ENCODE measurements at regions not wholly inside any gene's neighbourhood (a gene's known extent, or its start where the extent isn't known, plus 50 kb on each side); places are given as distances from the start of the nearest gene placed in this dataset.

- no peak overlapping the region for H2AFZ ChIP-seq (ENCODE audit: low read length)
- H3K4me1 ChIP-seq (ENCODE audit: insufficient read depth, low read length) = no peaks in the 10 kb centered on the region
- DNase-seq (ENCODE audit: insufficient read length, low spot score, missing footprints) = no peak
- H3K79me2 ChIP-seq (ENCODE audit: insufficient read depth, low read length) = no peaks in the 10 kb centered on the region
- H4K20me1 ChIP-seq (ENCODE audit: insufficient read depth, low read length) = no peaks in the 10 kb centered on the region
- no peak for TF ChIP-seq CTCF (IDR thresholded peaks at IDR 0.05; ENCODE audit: extremely low read depth, low read depth, low read length)
- H3K4me3 ChIP-seq (ENCODE audit: insufficient read depth, low read length) = no peak overlapping the region
- no peaks in the 10 kb centered on the region for H3K27me3 ChIP-seq (ENCODE audit: insufficient read depth, low read length)
- no peak overlapping the region for H3K4me2 ChIP-seq (ENCODE audit: insufficient read depth, low read length)
- no peaks in the 10 kb centered on the region for H3K9me3 ChIP-seq (ENCODE audit: low read depth, low read length)
- no peaks in the 10 kb centered on the region for H3K36me3 ChIP-seq (ENCODE audit: insufficient read depth, low read length)
- H3K27ac ChIP-seq (ENCODE audit: low read depth, low read length) = no peak overlapping the region
Measured at GRCh38 chr5:30596495-30597064, 596.9 kb upstream of the CDH6 start.

GRCh38 chr5:30594331-30594730 is 599.2 kb upstream of the CDH6 start:
- Histone ChIP-seq H3K4me3 (ENCODE audit: insufficient read depth, low read length) (no peak overlapping the region), H3K27ac (ENCODE audit: low read depth, low read length) (no peak overlapping the region), H4K20me1 (ENCODE audit: insufficient read depth, low read length) (no peaks in the 10 kb centered on the region), H3K9me3 (ENCODE audit: low read depth, low read length) (no peaks in the 10 kb centered on the region), H3K27me3 (ENCODE audit: insufficient read depth, low read length) (no peaks in the 10 kb centered on the region), H3K36me3 (ENCODE audit: insufficient read depth, low read length) (no peaks in the 10 kb centered on the region), H3K4me1 (ENCODE audit: insufficient read depth, low read length) (no peaks in the 10 kb centered on the region), H3K4me2 (ENCODE audit: insufficient read depth, low read length) (no peak overlapping the region), H2AFZ (ENCODE audit: low read length) (no peak overlapping the region), H3K79me2 (ENCODE audit: insufficient read depth, low read length) (no peaks in the 10 kb centered on the region)
- no peak for TF ChIP-seq CTCF (IDR thresholded peaks at IDR 0.05; ENCODE audit: extremely low read depth, low read depth, low read length)
- DNase-seq (ENCODE audit: insufficient read length, low spot score, missing footprints) = no peak

- Histone ChIP-seq H3K27me3 (ENCODE audit: insufficient read depth, low read length) (no peaks in the 10 kb centered on the region), H3K4me2 (ENCODE audit: insufficient read depth, low read length) (no peak overlapping the region), H3K4me1 (ENCODE audit: insufficient read depth, low read length) (no peaks in the 10 kb centered on the region), H3K9me3 (ENCODE audit: low read depth, low read length) (no peaks in the 10 kb centered on the region), H3K36me3 (ENCODE audit: insufficient read depth, low read length) (no peaks in the 10 kb centered on the region), H2AFZ (ENCODE audit: low read length) (no peak overlapping the region), H3K27ac (ENCODE audit: low read depth, low read length) (no peak overlapping the region), H3K4me3 (ENCODE audit: insufficient read depth, low read length) (no peak overlapping the region), H3K79me2 (ENCODE audit: insufficient read depth, low read length) (no peaks in the 10 kb centered on the region), H4K20me1 (ENCODE audit: insufficient read depth, low read length) (no peaks in the 10 kb centered on the region)
- DNase-seq (ENCODE audit: insufficient read length, low spot score, missing footprints) = no peak
- TF ChIP-seq CTCF (IDR thresholded peaks at IDR 0.05; ENCODE audit: extremely low read depth, low read depth, low read length) = no peak
Measured at GRCh38 chr5:30592833-30593232, 600.7 kb upstream of the CDH6 start.

- Histone ChIP-seq H3K4me2 (ENCODE audit: insufficient read depth, low read length) (no peak overlapping the region), H3K4me3 (ENCODE audit: insufficient read depth, low read length) (no peak overlapping the region), H3K4me1 (ENCODE audit: insufficient read depth, low read length) (no peaks in the 10 kb centered on the region), H3K27ac (ENCODE audit: low read depth, low read length) (no peak overlapping the region), H4K20me1 (ENCODE audit: insufficient read depth, low read length) (no peaks in the 10 kb centered on the region), H3K36me3 (ENCODE audit: insufficient read depth, low read length) (no peaks in the 10 kb centered on the region), H2AFZ (ENCODE audit: low read length) (no peak overlapping the region), H3K27me3 (ENCODE audit: insufficient read depth, low read length) (no peaks in the 10 kb centered on the region), H3K9me3 (ENCODE audit: low read depth, low read length) (no peaks in the 10 kb centered on the region), H3K79me2 (ENCODE audit: insufficient read depth, low read length) (no peaks in the 10 kb centered on the region)
- TF ChIP-seq CTCF (IDR thresholded peaks at IDR 0.05; ENCODE audit: extremely low read depth, low read depth, low read length) = no peak
- no peak for DNase-seq (ENCODE audit: insufficient read length, low spot score, missing footprints)
Measured at GRCh38 chr5:30581198-30581935, 612.1 kb upstream of the CDH6 start.

Measured in osteoblast (primary cell).